ENCODE measurements at regions not wholly inside any gene's neighbourhood (a gene's known extent, or its start where the extent isn't known, plus 50 kb on each side); places are given as distances from the start of the nearest gene placed in this dataset.

DNA sequence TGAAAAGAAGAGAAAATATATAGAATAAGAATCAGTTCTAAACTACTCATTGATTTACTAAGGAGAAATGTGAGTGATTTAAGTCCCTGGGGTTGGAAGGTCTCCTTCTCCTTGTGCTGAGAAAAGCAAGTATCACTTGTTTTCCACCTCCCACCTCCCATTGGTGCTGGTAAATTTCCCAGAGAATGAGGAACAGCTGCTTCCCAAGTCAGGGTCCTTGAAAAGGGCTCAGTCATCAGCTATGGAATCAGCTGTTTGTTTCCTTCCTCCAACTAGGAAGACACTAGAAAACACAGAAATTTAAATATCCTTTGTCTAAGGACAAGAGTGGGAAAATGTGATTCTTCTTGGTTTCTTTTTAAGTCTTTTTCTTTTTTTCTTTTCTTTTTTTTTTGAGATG, 131.3 kb upstream of the C1orf21 start:
- TF ChIP-seq, protein P1, sequence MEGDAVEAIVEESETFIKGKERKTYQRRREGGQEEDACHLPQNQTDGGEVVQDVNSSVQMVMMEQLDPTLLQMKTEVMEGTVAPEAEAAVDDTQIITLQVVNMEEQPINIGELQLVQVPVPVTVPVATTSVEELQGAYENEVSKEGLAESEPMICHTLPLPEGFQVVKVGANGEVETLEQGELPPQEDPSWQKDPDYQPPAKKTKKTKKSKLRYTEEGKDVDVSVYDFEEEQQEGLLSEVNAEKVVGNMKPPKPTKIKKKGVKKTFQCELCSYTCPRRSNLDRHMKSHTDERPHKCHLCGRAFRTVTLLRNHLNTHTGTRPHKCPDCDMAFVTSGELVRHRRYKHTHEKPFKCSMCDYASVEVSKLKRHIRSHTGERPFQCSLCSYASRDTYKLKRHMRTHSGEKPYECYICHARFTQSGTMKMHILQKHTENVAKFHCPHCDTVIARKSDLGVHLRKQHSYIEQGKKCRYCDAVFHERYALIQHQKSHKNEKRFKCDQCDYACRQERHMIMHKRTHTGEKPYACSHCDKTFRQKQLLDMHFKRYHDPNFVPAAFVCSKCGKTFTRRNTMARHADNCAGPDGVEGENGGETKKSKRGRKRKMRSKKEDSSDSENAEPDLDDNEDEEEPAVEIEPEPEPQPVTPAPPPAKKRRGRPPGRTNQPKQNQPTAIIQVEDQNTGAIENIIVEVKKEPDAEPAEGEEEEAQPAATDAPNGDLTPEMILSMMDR (IDR thresholded peaks at IDR 0.05; ENCODE audit: borderline replicate concordance, extremely low read depth, insufficient read depth): no peak
- H3K9me3 ChIP-seq (ENCODE audit: control insufficient read depth in 2 of 3, insufficient read depth in 1 of 3, low read length in 3 of 3): no peaks in the 10 kb centered on the region
- no peak overlapping the region for H3K27ac ChIP-seq (ENCODE audit: low read depth in 2 of 2, low read length in 2 of 2)
- intact Hi-C loops (cut with DNase I): no loop called here
- H3K36me3 ChIP-seq (ENCODE audit: control insufficient read depth in 2 of 3, insufficient read depth in 3 of 3, low read length in 3 of 3): no peaks in the 10 kb centered on the region
- FAIRE-seq (no peak), DNase-seq (peak in 1 of 5 donors; percentile 39)
- no peak overlapping the region for H3K4me3 ChIP-seq (ENCODE audit: low read length in 3 of 3)
- no peak overlapping the region for H3K9ac ChIP-seq (ENCODE audit: low read length in 3 of 3)
- no peaks in the 10 kb centered on the region for H3K4me1 ChIP-seq (ENCODE audit: control insufficient read depth in 2 of 3, insufficient read depth in 2 of 3, low read depth in 1 of 3, low read length in 3 of 3)
- no peaks in the 10 kb centered on the region for H3K27me3 ChIP-seq (ENCODE audit: control insufficient read depth, insufficient read depth, low read length)

DNA sequence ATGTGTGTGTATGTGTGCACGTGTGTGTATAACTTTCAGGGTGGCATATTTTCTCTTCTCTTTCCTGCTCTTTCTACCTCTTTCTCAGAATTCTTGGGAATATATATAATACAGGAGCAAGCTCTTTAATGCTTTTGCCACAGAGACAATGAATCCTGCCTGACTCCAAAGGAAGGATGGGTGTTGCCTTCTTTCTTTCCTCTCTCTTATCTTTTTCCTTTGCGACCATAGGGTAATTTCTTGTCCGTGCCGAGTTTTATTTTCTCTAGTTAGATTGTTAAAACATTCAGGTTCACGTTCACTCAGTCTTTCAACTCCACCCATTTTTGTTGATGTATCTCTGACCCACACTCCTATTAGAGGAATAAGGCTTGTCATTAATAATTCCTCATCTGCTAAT, 129.0 kb upstream of the C1orf21 start:
- no peaks in the 10 kb centered on the region for H3K27me3 ChIP-seq (ENCODE audit: control insufficient read depth, insufficient read depth, low read length)
- no peak overlapping the region for H3K4me3 ChIP-seq (ENCODE audit: low read length in 3 of 3)
- intact Hi-C loops (cut with DNase I): no loop called here
- DNase-seq (peak in 1 of 5 donors; percentile 6), FAIRE-seq (no peak)
- no peaks in the 10 kb centered on the region for H3K36me3 ChIP-seq (ENCODE audit: control insufficient read depth in 2 of 3, insufficient read depth in 3 of 3, low read length in 3 of 3)
- TF ChIP-seq, protein P1 (IDR thresholded peaks at IDR 0.05; ENCODE audit: borderline replicate concordance, extremely low read depth, insufficient read depth): no peak
- H3K4me1 ChIP-seq (ENCODE audit: control insufficient read depth in 2 of 3, insufficient read depth in 2 of 3, low read depth in 1 of 3, low read length in 3 of 3): no peaks in the 10 kb centered on the region
- no peaks in the 10 kb centered on the region for H3K9me3 ChIP-seq (ENCODE audit: control insufficient read depth in 2 of 3, insufficient read depth in 1 of 3, low read length in 3 of 3)
- H3K27ac ChIP-seq (ENCODE audit: low read depth in 2 of 2, low read length in 2 of 2): no peak overlapping the region
- H3K9ac ChIP-seq (ENCODE audit: low read length in 3 of 3): no peak overlapping the region

DNA sequence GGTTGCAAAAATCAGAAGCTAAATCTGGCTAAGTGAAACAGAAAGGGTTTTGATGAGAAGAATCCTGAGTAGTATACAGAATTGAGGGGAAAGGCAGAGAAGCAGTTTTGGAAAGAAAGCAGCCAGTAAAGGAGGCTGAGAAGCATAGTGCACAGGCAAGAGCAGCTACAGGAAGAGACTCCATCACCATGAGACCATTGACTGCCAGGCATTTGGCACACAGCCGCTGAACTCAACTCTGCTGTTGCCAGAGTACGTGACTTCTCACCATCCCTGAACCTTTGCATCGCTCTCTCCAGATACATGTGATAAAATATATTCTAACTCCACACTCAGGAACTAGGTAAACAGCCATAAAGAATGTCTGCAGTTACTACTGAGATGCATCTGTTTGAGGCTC, 128.3 kb upstream of the C1orf21 start:
- intact Hi-C loops (cut with DNase I): no loop called here
- Histone ChIP-seq H3K27ac (ENCODE audit: low read depth in 2 of 2, low read length in 2 of 2) (no peak overlapping the region), H3K9ac (ENCODE audit: low read length in 3 of 3) (no peak overlapping the region), H3K27me3 (ENCODE audit: control insufficient read depth, insufficient read depth, low read length) (no peaks in the 10 kb centered on the region), H3K9me3 (ENCODE audit: control insufficient read depth in 2 of 3, insufficient read depth in 1 of 3, low read length in 3 of 3) (no peaks in the 10 kb centered on the region), H3K4me3 (ENCODE audit: low read length in 3 of 3) (no peak overlapping the region), H3K36me3 (ENCODE audit: control insufficient read depth in 2 of 3, insufficient read depth in 3 of 3, low read length in 3 of 3) (no peaks in the 10 kb centered on the region), H3K4me1 (ENCODE audit: control insufficient read depth in 2 of 3, insufficient read depth in 2 of 3, low read depth in 1 of 3, low read length in 3 of 3) (no peaks in the 10 kb centered on the region)
- no peak for FAIRE-seq
- DNase-seq: no peak
- TF ChIP-seq, protein P1 (IDR thresholded peaks at IDR 0.05; ENCODE audit: borderline replicate concordance, extremely low read depth, insufficient read depth): no peak

DNA sequence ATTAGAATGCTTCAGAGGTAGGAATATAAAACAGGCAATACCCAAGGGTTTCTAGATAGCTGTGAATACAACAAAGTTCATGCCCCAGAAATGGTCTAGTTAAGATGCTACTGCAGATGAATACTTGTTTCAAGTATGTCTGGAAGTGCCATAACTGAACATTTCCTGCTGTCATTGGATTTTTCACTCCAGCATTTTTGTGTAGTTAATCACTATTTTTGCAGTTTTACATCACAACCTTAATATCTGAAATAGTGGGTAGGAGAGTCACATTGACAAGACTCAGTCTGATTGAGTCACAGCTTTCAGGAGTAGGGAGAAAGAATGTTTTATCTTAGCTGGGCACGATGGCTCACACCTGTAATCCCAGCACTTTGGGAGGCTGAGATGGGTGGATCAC, 126.4 kb upstream of the C1orf21 start:
- no peak overlapping the region for H3K27ac ChIP-seq (ENCODE audit: low read depth in 2 of 2, low read length in 2 of 2)
- no peak overlapping the region for H3K4me3 ChIP-seq (ENCODE audit: low read length in 3 of 3)
- DNase-seq: no peak
- no peaks in the 10 kb centered on the region for H3K9me3 ChIP-seq (ENCODE audit: control insufficient read depth in 2 of 3, insufficient read depth in 1 of 3, low read length in 3 of 3)
- no peaks in the 10 kb centered on the region for H3K27me3 ChIP-seq (ENCODE audit: control insufficient read depth, insufficient read depth, low read length)
- FAIRE-seq: no peak
- H3K36me3 ChIP-seq (ENCODE audit: control insufficient read depth in 2 of 3, insufficient read depth in 3 of 3, low read length in 3 of 3): no peaks in the 10 kb centered on the region
- no peak overlapping the region for H3K9ac ChIP-seq (ENCODE audit: low read length in 3 of 3)
- TF ChIP-seq, protein P1 (IDR thresholded peaks at IDR 0.05; ENCODE audit: borderline replicate concordance, extremely low read depth, insufficient read depth): no peak
- intact Hi-C loops (cut with DNase I): no loop called here
- no peaks in the 10 kb centered on the region for H3K4me1 ChIP-seq (ENCODE audit: control insufficient read depth in 2 of 3, insufficient read depth in 2 of 3, low read depth in 1 of 3, low read length in 3 of 3)

Measured in kidney (tissue), 13 donors.